Neural progenitor cell (in vitro differentiated cells): ENCODE measurements at regions not wholly inside any gene's neighbourhood (a gene's known extent, or its start where the extent isn't known, plus 50 kb on each side); places are given as distances from the start of the nearest gene placed in this dataset.

Experiments used
- DNase-seq: peaks from one replicate; pipeline ENCODE4 v3.0.0-alpha.2; 2016; ENCODE audit warnings: low spot score
- H2AFZ ChIP-seq: fragments of 200-600 bp; sonication (generic); replicated peaks from 2 replicates; pipeline ENCODE4 v1.6.1; 2016; ENCODE audit warnings: antibody characterized with exemption
- H3F3A ChIP-seq: fragments of 200-600 bp; sonication (generic); 2 replicates; pipeline ENCODE4 v1.6.1; 2016; ENCODE audit warnings: antibody characterized with exemption, low read depth
- H3K27ac ChIP-seq: fragments of 200-600 bp; sonication (generic); 2 replicates; pipeline ENCODE4 v1.5.1; 2016; ENCODE audit warnings: mild to moderate bottlenecking
- H3K27me3 ChIP-seq: fragments of 200-600 bp; sonication (generic); 2 replicates; pipeline ENCODE4 v1.6.1; 2016; ENCODE audit warnings: mild to moderate bottlenecking, moderate library complexity
- H3K36me3 ChIP-seq: fragments of 200-600 bp; sonication (generic); 2 replicates; pipeline ENCODE4 v1.5.1; 2016
- H3K4me1 ChIP-seq: fragments of 200-600 bp; sonication (generic); 2 replicates; pipeline ENCODE4 v1.6.1; 2016; ENCODE audit warnings: mixed run types
- H3K4me2 ChIP-seq: fragments of 200-600 bp; sonication (generic); 2 replicates; pipeline ENCODE4 v1.6.1; 2016
- H3K4me3 ChIP-seq: fragments of 200-600 bp; sonication (generic); 2 replicates; pipeline ENCODE4 v1.5.1; 2016
- H3K79me2 ChIP-seq: fragments of 200-600 bp; sonication (generic); 2 replicates; pipeline ENCODE4 v1.6.1; 2016; ENCODE audit warnings: low read depth
- H3K9ac ChIP-seq: fragments of 200-600 bp; sonication (generic); 2 replicates; pipeline ENCODE4 v1.6.1; 2016
- H3K9me3 ChIP-seq: fragments of 200-600 bp; sonication (generic); 2 replicates; pipeline ENCODE4 v1.5.1; 2016; ENCODE audit warnings: low read depth
- H4K20me1 ChIP-seq: fragments of 200-600 bp; sonication (generic); 2 replicates; pipeline ENCODE4 v1.6.1; 2016; ENCODE audit warnings: low read depth
- H3K27ac Mint-ChIP-seq: 3 replicates; pipeline ENCODE4 v1.8.0; 2021; ENCODE audit warnings: mixed read lengths
- H3K27me3 Mint-ChIP-seq: 2 replicates; pipeline ENCODE4 v1.8.0; 2022; ENCODE audit warnings: low read depth, mild to moderate bottlenecking, inconsistent platforms, moderate library complexity, mixed read lengths; ENCODE audit not compliant: insufficient read depth
- H3K36me3 Mint-ChIP-seq: 3 replicates; pipeline ENCODE4 v1.8.0; 2021; ENCODE audit warnings: mixed read lengths
- H3K4me1 Mint-ChIP-seq: 3 replicates; pipeline ENCODE4 v1.8.0; 2021; ENCODE audit warnings: mixed read lengths
- H3K4me3 Mint-ChIP-seq: 3 replicates; pipeline ENCODE4 v1.8.0; 2021; ENCODE audit warnings: mild to moderate bottlenecking, moderate library complexity, mixed read lengths
- H3K9me3 Mint-ChIP-seq: 3 replicates; pipeline ENCODE4 v1.8.0; 2020; ENCODE audit warnings: mixed read lengths
- CTCF ChIP-seq: fragments of 200-600 bp; sonication (generic); IDR thresholded peaks from 2 replicates; pipeline ENCODE4 v1.5.1; 2017; ENCODE audit warnings: antibody characterized with exemption, mild to moderate bottlenecking
- EZH2 ChIP-seq: fragments of 200-600 bp; sonication (generic); IDR thresholded peaks from 2 replicates; pipeline ENCODE4 v1.6.1; 2017; ENCODE audit warnings: antibody characterized with exemption, mild to moderate bottlenecking, moderate library complexity
- EZH2phosphoT487 ChIP-seq: fragments of 200-600 bp; sonication (generic); IDR thresholded peaks from 2 replicates; pipeline ENCODE4 v1.6.1; 2017; ENCODE audit warnings: antibody characterized with exemption

GRCh38 chr1:17913326-17914115 lies 158.4 kb downstream of the ACTL8 start:
- no peak overlapping the region for H3K4me3 Mint-ChIP-seq
- Histone ChIP-seq H4K20me1 (peaks cover 3% of the 10 kb centered on the region), H3K9me3 (no peaks in the 10 kb centered on the region), H3F3A (peaks cover 7% of the 10 kb centered on the region), H3K4me2 (no peak overlapping the region), H2AFZ (no peak overlapping the region), H3K4me1 (no peaks in the 10 kb centered on the region), H3K4me3 (no peak overlapping the region), H3K79me2 (no peaks in the 10 kb centered on the region), H3K27me3 (peaks cover 15% of the 10 kb centered on the region), H3K27ac (no peak overlapping the region), H3K9ac (no peak overlapping the region), H3K36me3 (no peaks in the 10 kb centered on the region)
- H3K27me3 Mint-ChIP-seq = peaks cover 22% of the 10 kb centered on the region
- no peak for DNase-seq
- no peaks in the 10 kb centered on the region for H3K9me3 Mint-ChIP-seq
- H3K27ac Mint-ChIP-seq = no peak overlapping the region
- no peaks in the 10 kb centered on the region for H3K4me1 Mint-ChIP-seq
- no peaks in the 10 kb centered on the region for H3K36me3 Mint-ChIP-seq
- no peak for TF ChIP-seq EZH2
- no peak for TF ChIP-seq EZH2phosphoT487
- TF ChIP-seq CTCF = no peak

- Histone ChIP-seq H3K79me2 (no peaks in the 10 kb centered on the region), H3K27ac (no peak overlapping the region), H3K27me3 (peaks cover 15% of the 10 kb centered on the region), H4K20me1 (peaks cover 3% of the 10 kb centered on the region), H3K36me3 (no peaks in the 10 kb centered on the region), H3K4me1 (no peaks in the 10 kb centered on the region), H3K9me3 (no peaks in the 10 kb centered on the region), H3F3A (peaks cover 7% of the 10 kb centered on the region), H3K4me2 (no peak overlapping the region), H3K9ac (no peak overlapping the region), H2AFZ (no peak overlapping the region), H3K4me3 (no peak overlapping the region)
- peaks cover 23% of the 10 kb centered on the region for H3K27me3 Mint-ChIP-seq
- H3K4me1 Mint-ChIP-seq = no peaks in the 10 kb centered on the region
- H3K36me3 Mint-ChIP-seq = no peaks in the 10 kb centered on the region
- no peak for DNase-seq
- H3K4me3 Mint-ChIP-seq = no peak overlapping the region
- TF ChIP-seq CTCF = no peak
- H3K27ac Mint-ChIP-seq = no peak overlapping the region
- no peaks in the 10 kb centered on the region for H3K9me3 Mint-ChIP-seq
Observed at GRCh38 chr1:17914131-17914530, 159.0 kb downstream of the ACTL8 start.

- Histone ChIP-seq H3K4me1 (no peaks in the 10 kb centered on the region), H3K4me2 (no peak overlapping the region), H3K27me3 (peaks cover 15% of the 10 kb centered on the region), H3K27ac (no peak overlapping the region), H4K20me1 (peaks cover 6% of the 10 kb centered on the region), H2AFZ (no peak overlapping the region), H3K9ac (no peak overlapping the region), H3K4me3 (no peak overlapping the region), H3K36me3 (no peaks in the 10 kb centered on the region), H3F3A (peaks cover 7% of the 10 kb centered on the region), H3K9me3 (no peaks in the 10 kb centered on the region), H3K79me2 (no peaks in the 10 kb centered on the region)
- no peak overlapping the region for H3K27ac Mint-ChIP-seq
- no peak overlapping the region for H3K4me3 Mint-ChIP-seq
- TF ChIP-seq EZH2phosphoT487 (no peak), EZH2 (no peak), CTCF (no peak)
- H3K27me3 Mint-ChIP-seq = peaks cover 23% of the 10 kb centered on the region
- no peak for DNase-seq
- H3K4me1 Mint-ChIP-seq = no peaks in the 10 kb centered on the region
- H3K36me3 Mint-ChIP-seq = no peaks in the 10 kb centered on the region
- H3K9me3 Mint-ChIP-seq = no peaks in the 10 kb centered on the region
Observed at GRCh38 chr1:17914987-17915386, 159.9 kb downstream of the ACTL8 start.
